ENCODE measurements at regions not wholly inside any gene's neighbourhood (a gene's known extent, or its start where the extent isn't known, plus 50 kb on each side); places are given as distances from the start of the nearest gene placed in this dataset.

- TF ChIP-seq CTCF (IDR thresholded peaks at IDR 0.05) = no peak
- no peak for TF ChIP-seq POLR2A (IDR thresholded peaks at IDR 0.05)
Measured at GRCh38 chr11:70603114-70603755, 204.9 kb downstream of the CTTN start.
